Kidney epithelial cell (primary cell): ENCODE measurements at regions not wholly inside any gene's neighbourhood (a gene's known extent, or its start where the extent isn't known, plus 50 kb on each side); places are given as distances from the start of the nearest gene placed in this dataset.
"Not testable (repeated sequence)": the region's sequence is repeated elsewhere in the genome, so short reads cannot be mapped to it uniquely, and the experiment has no call there.

ENCODE experiments used
- DNase-seq: peaks from one replicate; pipeline ENCODE4 v3.0.0-alpha.2; 2010; ENCODE audit warnings: low read depth
- H3K27me3 ChIP-seq: 2 replicates; pipeline ENCODE4 v1.6.0; 2011; ENCODE audit warnings: low read length; ENCODE audit not compliant: control insufficient read depth, insufficient read depth
- H3K36me3 ChIP-seq: 2 replicates; pipeline ENCODE4 v1.5.1; 2011; ENCODE audit warnings: low read length; ENCODE audit not compliant: control insufficient read depth, insufficient read depth
- H3K4me3 ChIP-seq: 2 replicates; pipeline ENCODE4 v1.5.1; 2011; ENCODE audit warnings: low read depth, mild to moderate bottlenecking, control low read depth, low read length
- CTCF ChIP-seq: IDR thresholded peaks from 2 replicates; pipeline ENCODE4 v1.5.1; 2011; ENCODE audit warnings: mild to moderate bottlenecking, moderate library complexity, low read length, control low read depth, inconsistent platforms; ENCODE audit not compliant: insufficient read depth, poor library complexity, severe bottlenecking

- Histone ChIP-seq H3K27me3 (no peaks in the 10 kb centered on the region), H3K4me3 (no peak overlapping the region), H3K36me3 (no peaks in the 10 kb centered on the region)
- TF ChIP-seq CTCF, result no peak
- DNase-seq, result no peak
Observed at GRCh38 chr2:55766947-55767346, 73.3 kb upstream of the PNPT1 start.

- DNase-seq, H3K36me3 ChIP-seq, H3K4me3 ChIP-seq, H3K27me3 ChIP-seq: not testable (repeated sequence)
Observed at GRCh38 chr2:55765708-55766107, 72.1 kb upstream of the PNPT1 start.

GRCh38 chr2:55763721-55764120 is 70.1 kb upstream of the PNPT1 start:
- H3K4me3 ChIP-seq, result no peak overlapping the region
- no peaks in the 10 kb centered on the region for H3K36me3 ChIP-seq
- DNase-seq, result no peak
- H3K27me3 ChIP-seq, result no peaks in the 10 kb centered on the region
- no peak for TF ChIP-seq CTCF

GRCh38 chr2:55761526-55761925 is 67.9 kb upstream of the PNPT1 start:
- H3K4me3 ChIP-seq, result no peak overlapping the region
- DNase-seq, result no peak
- no peaks in the 10 kb centered on the region for H3K36me3 ChIP-seq
- no peak for TF ChIP-seq CTCF
- no peaks in the 10 kb centered on the region for H3K27me3 ChIP-seq

GRCh38 chr2:55761024-55761423 is 67.4 kb upstream of the PNPT1 start:
- no peaks in the 10 kb centered on the region for H3K36me3 ChIP-seq
- no peaks in the 10 kb centered on the region for H3K27me3 ChIP-seq
- no peak for TF ChIP-seq CTCF
- DNase-seq, result no peak
- no peak overlapping the region for H3K4me3 ChIP-seq

GRCh38 chr2:55760125-55760524 is 66.5 kb upstream of the PNPT1 start:
- Histone ChIP-seq H3K27me3 (no peaks in the 10 kb centered on the region), H3K4me3 (no peak overlapping the region), H3K36me3 (no peaks in the 10 kb centered on the region)
- DNase-seq, result no peak
- no peak for TF ChIP-seq CTCF
